Nephron (organoid): ENCODE measurements at regions not wholly inside any gene's neighbourhood (a gene's known extent, or its start where the extent isn't known, plus 50 kb on each side); places are given as distances from the start of the nearest gene placed in this dataset.

Experiments used
- H3K27ac Mint-ChIP-seq, 3 experiments: 2 replicates each; pipeline ENCODE4 v1.8.0; 2020; ENCODE audit warnings: mixed read lengths in 3 of 3, mild to moderate bottlenecking in 2 of 3, moderate library complexity in 1 of 3
- H3K27me3 Mint-ChIP-seq: 2 replicates; pipeline ENCODE4 v1.8.0; 2021; ENCODE audit warnings: low read depth, mild to moderate bottlenecking, moderate library complexity, mixed read lengths
- H3K36me3 Mint-ChIP-seq: 2 replicates; pipeline ENCODE4 v1.8.0; 2020; ENCODE audit warnings: low read depth, mixed read lengths
- H3K4me1 Mint-ChIP-seq: 2 replicates; pipeline ENCODE4 v1.8.0; 2020; ENCODE audit warnings: mixed read lengths
- H3K4me3 Mint-ChIP-seq, 3 experiments: 2 replicates each; pipeline ENCODE4 v1.8.0; 2020; ENCODE audit warnings: mild to moderate bottlenecking in 3 of 3, mixed read lengths in 3 of 3, moderate library complexity in 2 of 3
- H3K9me3 Mint-ChIP-seq: 2 replicates; pipeline ENCODE4 v1.8.0; 2020; ENCODE audit warnings: mixed read lengths
- TF ChIP-seq, protein P1 (sequence below), 3 experiments: fragments of 200-600 bp; sonication (generic); IDR thresholded peaks; one replicate each; pipeline ENCODE4 v1.5.0; 2021; ENCODE audit warnings: antibody characterized with exemption in 3 of 3; ENCODE audit not compliant: unreplicated experiment in 3 of 3

DNA sequence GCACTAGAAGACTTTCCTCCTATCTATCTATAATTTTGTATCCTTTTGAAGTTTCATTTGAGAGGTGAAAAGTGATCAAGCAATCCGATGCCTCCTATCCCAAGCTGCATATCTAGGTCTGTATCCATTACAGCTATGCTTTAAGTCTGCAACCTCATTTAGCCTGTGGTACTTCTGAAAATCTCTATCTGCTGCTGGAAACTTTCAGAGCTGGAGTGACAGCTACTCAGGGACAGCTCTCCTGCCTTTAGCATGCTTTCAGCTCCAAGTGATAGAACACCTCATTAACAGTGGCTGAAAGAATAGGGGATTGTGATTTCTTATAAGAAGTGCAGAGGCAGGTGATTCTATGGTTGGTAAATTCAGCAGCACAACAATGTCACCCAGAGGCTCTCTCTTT lies 1153.5 kb downstream of the AACS start:
- no peaks in the 10 kb centered on the region for H3K36me3 Mint-ChIP-seq
- H3K4me3 Mint-ChIP-seq, result no peak overlapping the region
- H3K4me1 Mint-ChIP-seq, result no peaks in the 10 kb centered on the region
- peaks cover 7% of the 10 kb centered on the region for H3K27me3 Mint-ChIP-seq
- no peak overlapping the region for H3K27ac Mint-ChIP-seq
- H3K9me3 Mint-ChIP-seq, result no peaks in the 10 kb centered on the region
- TF ChIP-seq, protein P1, sequence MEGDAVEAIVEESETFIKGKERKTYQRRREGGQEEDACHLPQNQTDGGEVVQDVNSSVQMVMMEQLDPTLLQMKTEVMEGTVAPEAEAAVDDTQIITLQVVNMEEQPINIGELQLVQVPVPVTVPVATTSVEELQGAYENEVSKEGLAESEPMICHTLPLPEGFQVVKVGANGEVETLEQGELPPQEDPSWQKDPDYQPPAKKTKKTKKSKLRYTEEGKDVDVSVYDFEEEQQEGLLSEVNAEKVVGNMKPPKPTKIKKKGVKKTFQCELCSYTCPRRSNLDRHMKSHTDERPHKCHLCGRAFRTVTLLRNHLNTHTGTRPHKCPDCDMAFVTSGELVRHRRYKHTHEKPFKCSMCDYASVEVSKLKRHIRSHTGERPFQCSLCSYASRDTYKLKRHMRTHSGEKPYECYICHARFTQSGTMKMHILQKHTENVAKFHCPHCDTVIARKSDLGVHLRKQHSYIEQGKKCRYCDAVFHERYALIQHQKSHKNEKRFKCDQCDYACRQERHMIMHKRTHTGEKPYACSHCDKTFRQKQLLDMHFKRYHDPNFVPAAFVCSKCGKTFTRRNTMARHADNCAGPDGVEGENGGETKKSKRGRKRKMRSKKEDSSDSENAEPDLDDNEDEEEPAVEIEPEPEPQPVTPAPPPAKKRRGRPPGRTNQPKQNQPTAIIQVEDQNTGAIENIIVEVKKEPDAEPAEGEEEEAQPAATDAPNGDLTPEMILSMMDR (IDR thresholded peaks at IDR 0.05; ENCODE audit: unreplicated experiment in 3 of 3), result no peak

DNA sequence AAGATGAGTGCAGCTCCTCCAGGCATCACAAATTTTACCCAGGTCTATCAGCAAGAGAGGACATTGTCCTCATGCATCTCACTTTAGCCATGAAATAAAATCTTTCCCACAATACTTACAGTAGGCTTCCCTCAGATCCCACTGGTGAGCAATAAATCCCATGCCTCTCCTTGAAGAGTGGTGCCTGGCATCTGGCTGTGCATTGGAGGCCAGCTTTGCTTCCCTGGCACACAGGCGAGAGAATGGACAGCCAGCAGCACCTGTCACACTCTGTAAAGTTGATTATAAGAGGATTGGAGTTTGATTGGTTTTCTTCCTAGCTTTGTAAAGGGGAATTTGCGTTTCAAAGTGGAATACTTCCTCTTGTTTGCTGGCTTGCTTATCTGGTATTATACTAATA lies 1153.9 kb downstream of the AACS start:
- Mint-ChIP-seq H3K4me3 (no peak overlapping the region), H3K9me3 (no peaks in the 10 kb centered on the region), H3K36me3 (no peaks in the 10 kb centered on the region), H3K27ac (no peak overlapping the region), H3K4me1 (no peaks in the 10 kb centered on the region), H3K27me3 (peaks cover 7% of the 10 kb centered on the region)
- TF ChIP-seq, protein P1 (IDR thresholded peaks at IDR 0.05; ENCODE audit: unreplicated experiment in 3 of 3), result no peak

DNA sequence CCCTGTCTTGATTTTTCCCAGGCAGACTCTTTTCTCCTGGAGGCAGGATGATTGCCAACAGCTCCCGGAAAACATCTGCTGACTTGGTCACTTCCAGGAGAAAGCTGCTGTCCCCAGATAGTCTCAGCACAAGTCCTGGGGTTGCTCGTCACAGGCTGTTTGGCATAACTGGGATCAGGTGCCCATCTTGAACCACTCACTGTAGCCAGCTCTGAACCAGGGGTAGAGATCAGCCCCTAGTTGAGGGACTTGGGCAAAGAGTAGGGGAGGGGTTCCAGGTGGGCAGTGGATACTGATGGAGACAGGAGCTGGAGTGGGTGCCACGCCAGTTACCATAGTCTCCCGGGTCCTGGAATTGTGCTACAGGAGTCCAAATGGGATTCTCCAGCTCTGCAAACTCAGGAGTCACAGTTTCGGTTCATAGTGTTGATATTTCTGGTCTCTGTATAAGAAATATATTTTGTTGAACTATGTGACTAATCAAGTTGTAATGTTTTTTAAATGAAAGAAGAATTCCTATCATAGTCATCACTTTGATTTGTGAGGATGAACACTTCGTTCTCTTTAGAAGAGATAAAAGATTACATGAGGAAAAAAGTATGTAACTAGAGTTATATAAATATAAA lies 1154.5 kb downstream of the AACS start:
- no peaks in the 10 kb centered on the region for H3K9me3 Mint-ChIP-seq
- H3K4me1 Mint-ChIP-seq, result no peaks in the 10 kb centered on the region
- TF ChIP-seq, protein P1 (IDR thresholded peaks at IDR 0.05; ENCODE audit: unreplicated experiment in 3 of 3), result no peak
- no peak overlapping the region for H3K27ac Mint-ChIP-seq
- H3K4me3 Mint-ChIP-seq, result no peak overlapping the region
- H3K36me3 Mint-ChIP-seq, result no peaks in the 10 kb centered on the region
- H3K27me3 Mint-ChIP-seq, result peaks cover 4% of the 10 kb centered on the region

DNA sequence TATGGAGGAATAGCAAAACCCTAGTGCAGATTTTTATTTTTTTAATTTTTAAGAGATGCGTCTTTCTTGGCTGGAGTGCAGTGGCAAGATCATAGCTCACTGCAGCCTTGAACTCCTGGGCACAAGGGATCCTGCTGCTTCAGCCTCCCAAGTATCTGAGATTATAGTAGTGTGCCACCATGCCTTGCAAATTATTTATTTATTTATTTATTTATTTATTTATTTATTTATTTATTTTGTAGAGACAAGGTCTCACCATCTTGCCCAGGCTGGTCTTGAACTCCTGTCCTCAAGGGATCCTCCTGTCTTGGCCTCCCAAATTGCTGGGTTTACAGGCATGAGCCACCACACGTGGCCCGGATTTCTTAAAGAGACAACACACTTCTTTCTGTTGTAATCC lies 1158.8 kb downstream of the AACS start:
- Mint-ChIP-seq H3K27me3 (peaks cover 8% of the 10 kb centered on the region), H3K36me3 (no peaks in the 10 kb centered on the region), H3K9me3 (peaks cover 6% of the 10 kb centered on the region), H3K4me1 (no peaks in the 10 kb centered on the region), H3K4me3 (no peak overlapping the region), H3K27ac (no peak overlapping the region)
- TF ChIP-seq, protein P1 (IDR thresholded peaks at IDR 0.05; ENCODE audit: unreplicated experiment in 3 of 3), result no peak

DNA sequence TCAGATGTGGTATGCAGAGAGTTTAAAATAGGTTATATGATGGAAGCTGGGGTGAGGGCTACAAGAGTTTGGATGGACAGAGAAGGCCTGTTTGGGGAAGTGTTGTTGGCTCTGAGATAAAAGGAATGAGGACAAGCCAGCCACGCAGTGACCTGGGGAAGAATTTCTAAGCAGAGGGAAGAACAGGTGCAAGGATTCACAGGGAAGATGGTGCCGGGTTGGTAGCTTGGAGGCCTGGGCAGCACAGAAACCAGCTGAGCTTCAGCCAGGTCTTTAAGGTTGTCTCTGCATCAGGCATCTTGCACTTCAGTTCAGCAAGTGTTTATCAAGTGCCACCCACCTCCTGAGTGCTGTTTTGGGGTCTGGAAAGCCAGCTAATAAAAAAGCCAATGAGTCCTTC lies 1163.7 kb downstream of the AACS start:
- Mint-ChIP-seq H3K27me3 (peaks cover 8% of the 10 kb centered on the region), H3K9me3 (peaks cover 6% of the 10 kb centered on the region), H3K36me3 (no peaks in the 10 kb centered on the region), H3K4me3 (no peak overlapping the region), H3K4me1 (no peaks in the 10 kb centered on the region), H3K27ac (no peak overlapping the region)
- TF ChIP-seq, protein P1 (IDR thresholded peaks at IDR 0.05; ENCODE audit: unreplicated experiment in 3 of 3), result no peak

DNA sequence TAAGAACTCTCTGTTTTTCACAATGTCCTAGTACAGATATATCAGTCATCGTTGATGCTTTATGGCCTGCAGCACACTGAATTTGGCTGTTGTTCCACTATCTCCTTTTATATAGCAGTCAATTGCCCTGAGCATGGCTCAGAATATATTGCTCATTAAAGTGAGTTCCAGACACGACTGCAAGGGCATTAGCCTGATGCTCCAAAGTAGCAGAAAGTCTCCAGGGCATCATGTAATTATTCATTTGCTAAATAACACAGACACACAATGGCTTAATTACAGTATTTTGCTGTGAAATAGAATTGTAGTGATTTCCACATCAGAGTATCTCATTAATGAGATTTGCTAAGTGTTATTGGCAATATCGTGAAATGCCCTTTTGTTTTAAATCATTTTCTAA lies 1167.5 kb downstream of the AACS start:
- H3K9me3 Mint-ChIP-seq, result no peaks in the 10 kb centered on the region
- TF ChIP-seq, protein P1 (IDR thresholded peaks at IDR 0.05; ENCODE audit: unreplicated experiment in 3 of 3), result no peak
- no peak overlapping the region for H3K4me3 Mint-ChIP-seq
- no peaks in the 10 kb centered on the region for H3K4me1 Mint-ChIP-seq
- H3K36me3 Mint-ChIP-seq, result no peaks in the 10 kb centered on the region
- no peaks in the 10 kb centered on the region for H3K27me3 Mint-ChIP-seq
- H3K27ac Mint-ChIP-seq, result no peak overlapping the region
